ENCODE measurements at regions not wholly inside any gene's neighbourhood (a gene's known extent, or its start where the extent isn't known, plus 50 kb on each side); places are given as distances from the start of the nearest gene placed in this dataset.

- TF ChIP-seq EZH2 (IDR thresholded peaks at IDR 0.05; ENCODE audit: low read depth, unreplicated experiment) = no peak
- TF ChIP-seq CTCF (conservative IDR thresholded peaks at IDR 0.05; ENCODE audit: low read depth in 2 of 2) = no peak
- TF ChIP-seq REST (IDR thresholded peaks at IDR 0.05; ENCODE audit: unreplicated experiment) = no peak
- no peak for TF ChIP-seq POLR2AphosphoS5 (IDR thresholded peaks at IDR 0.05; ENCODE audit: low read depth)
- TF ChIP-seq NANOG (IDR thresholded peaks at IDR 0.05; ENCODE audit: borderline replicate concordance) = no peak
- TF ChIP-seq EZH2phosphoT487 (IDR thresholded peaks at IDR 0.05; ENCODE audit: unreplicated experiment) = no peak
- TF ChIP-seq JUNB (IDR thresholded peaks at IDR 0.05; ENCODE audit: unreplicated experiment) = no peak
- TF ChIP-seq ETS1 (IDR thresholded peaks at IDR 0.05) = no peak
- TF ChIP-seq CREB1 (CRISPR knock-in tag; IDR thresholded peaks at IDR 0.05; ENCODE audit: low read depth) = no peak
These were observed 353.2 kb downstream of the ETS1 start for GRCh38 chr11:128234143-128234542.

Measured in GM23338 (cell line).